ENCODE measurements at regions not wholly inside any gene's neighbourhood (a gene's known extent, or its start where the extent isn't known, plus 50 kb on each side); places are given as distances from the start of the nearest gene placed in this dataset.
"Not testable (repeated sequence)": the region's sequence is repeated elsewhere in the genome, so short reads cannot be mapped to it uniquely, and the experiment has no call there.

DNA sequence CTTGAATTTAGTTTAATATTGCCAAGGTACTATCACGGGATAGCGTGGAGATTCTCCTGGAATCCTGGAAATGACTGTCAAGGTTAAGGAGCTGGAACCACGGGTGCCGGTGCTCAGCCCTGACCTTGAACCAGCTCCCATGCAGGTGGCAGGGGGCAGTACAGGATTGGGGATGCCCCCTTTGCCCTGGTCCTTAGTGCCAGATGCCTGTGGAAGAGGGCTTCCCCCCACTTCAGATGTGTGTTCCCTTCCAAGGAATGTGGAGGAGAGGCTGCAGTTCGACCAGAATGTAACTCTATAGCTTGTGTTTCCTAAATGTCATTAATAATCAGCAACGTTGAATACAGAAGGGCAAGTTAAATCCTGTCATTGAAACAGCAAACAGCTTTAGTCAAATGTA, 258.9 kb downstream of the VRK1 start:
- H3K9me3 Mint-ChIP-seq: no peaks in the 10 kb centered on the region
- peaks cover 3% of the 10 kb centered on the region for H3K36me3 Mint-ChIP-seq (ENCODE audit: insufficient read depth)
- no peak overlapping the region for H3K27ac Mint-ChIP-seq
- DNase-seq (no peak), ATAC-seq (replicated peaks) (no peak)
- peaks cover 11 to 14% of the 10 kb centered on the region in 2 donors for H3K27me3 Mint-ChIP-seq
- no peaks in the 10 kb centered on the region for H3K4me1 Mint-ChIP-seq (ENCODE audit: low read depth in 2 of 2)
- H3K4me3 Mint-ChIP-seq: no peak overlapping the region

DNA sequence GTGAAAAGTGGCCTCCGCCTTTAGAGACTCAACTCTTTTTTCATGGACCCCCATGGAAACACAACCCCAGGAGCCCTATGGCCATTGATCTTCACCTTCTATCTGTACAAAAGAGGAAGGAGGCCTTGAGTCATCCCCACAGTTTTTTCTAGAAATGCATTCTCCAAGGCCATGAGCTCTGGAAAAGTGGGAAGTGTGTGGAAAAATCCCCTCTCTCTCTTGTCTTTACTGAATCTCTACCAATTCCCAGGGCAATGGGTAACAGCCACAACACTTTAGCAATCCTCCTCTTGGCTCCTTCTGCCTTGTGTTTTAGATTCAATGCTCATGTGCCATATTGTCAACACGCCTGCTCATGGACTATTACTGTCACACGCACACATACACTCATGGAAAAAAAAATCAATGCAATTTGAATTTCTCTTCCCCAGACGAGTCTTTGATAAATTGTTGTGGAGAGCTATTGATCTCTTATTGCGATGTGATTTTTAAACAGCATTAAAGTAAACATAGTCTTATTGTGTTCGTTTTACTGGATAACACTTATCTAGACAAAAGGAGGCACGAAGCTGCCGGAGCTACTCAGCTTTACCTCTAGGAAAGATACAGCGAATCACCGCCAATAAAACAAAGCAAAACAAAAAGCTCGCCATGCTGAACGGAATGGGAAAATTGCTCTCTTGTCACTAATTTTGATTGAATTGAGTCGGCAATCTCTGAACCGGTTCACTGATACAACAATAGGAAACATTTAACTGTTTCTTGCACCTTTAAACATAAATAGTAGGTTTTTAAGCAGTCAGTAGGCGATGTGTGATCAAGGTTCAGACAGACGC, 260.3 kb downstream of the VRK1 start:
- H3K27me3 Mint-ChIP-seq: peaks cover 14 to 19% of the 10 kb centered on the region in 2 donors
- ATAC-seq (replicated peaks) (no peak), DNase-seq (no peak)
- no peak overlapping the region for H3K4me3 Mint-ChIP-seq
- no peaks in the 10 kb centered on the region for H3K4me1 Mint-ChIP-seq (ENCODE audit: low read depth in 2 of 2)
- H3K36me3 Mint-ChIP-seq (ENCODE audit: insufficient read depth): peaks cover 3% of the 10 kb centered on the region
- H3K9me3 Mint-ChIP-seq: no peaks in the 10 kb centered on the region
- no peak overlapping the region for H3K27ac Mint-ChIP-seq

DNA sequence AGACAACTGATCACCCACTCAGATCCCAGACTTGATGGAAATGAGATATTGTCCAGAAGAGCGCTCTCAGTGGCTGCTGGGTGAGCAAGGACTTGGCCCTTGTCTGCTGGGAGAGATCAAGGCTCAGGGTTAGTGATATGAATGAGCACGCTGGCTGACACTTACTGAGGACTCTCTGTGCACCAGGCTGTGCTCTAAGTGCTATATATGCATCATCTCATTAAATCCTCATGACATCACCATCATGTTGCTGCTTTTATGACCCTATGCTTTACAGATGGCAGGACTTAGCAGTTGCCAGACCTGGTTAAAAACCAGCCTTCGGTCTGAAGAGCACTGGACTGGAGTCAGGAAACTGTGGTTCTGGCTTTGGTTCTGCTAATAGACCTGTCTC, 260.9 kb downstream of the VRK1 start:
- Mint-ChIP-seq H3K4me1 (ENCODE audit: low read depth in 2 of 2) (no peaks in the 10 kb centered on the region), H3K27ac (no peak overlapping the region), H3K27me3 (peaks cover 14 to 19% of the 10 kb centered on the region in 2 donors), H3K9me3 (no peaks in the 10 kb centered on the region), H3K4me3 (no peak overlapping the region), H3K36me3 (ENCODE audit: insufficient read depth) (peaks cover 3% of the 10 kb centered on the region)
- ATAC-seq (replicated peaks) (no peak), DNase-seq (no peak)

DNA sequence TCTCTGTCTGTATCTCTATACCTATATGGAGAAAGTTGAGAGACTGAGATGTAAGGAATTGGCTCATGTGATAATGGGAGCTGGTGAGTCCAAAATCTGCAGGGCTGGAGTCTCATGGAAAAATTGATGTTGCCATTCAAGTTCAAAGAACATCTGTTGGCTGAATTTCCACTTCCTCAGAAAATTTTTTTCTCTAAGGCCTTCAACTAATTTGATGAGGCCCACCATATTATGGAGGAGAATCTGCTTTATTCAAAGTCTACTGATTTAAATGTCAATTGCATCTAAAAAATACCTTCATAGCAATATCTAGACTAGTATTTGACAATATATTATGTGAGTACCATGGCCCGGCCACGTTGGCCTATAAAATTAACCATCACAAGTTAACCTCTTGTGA, 261.4 kb downstream of the VRK1 start:
- Mint-ChIP-seq H3K27ac (no peak overlapping the region), H3K4me3 (no peak overlapping the region), H3K27me3 (peaks cover 14 to 19% of the 10 kb centered on the region in 2 donors), H3K9me3 (no peaks in the 10 kb centered on the region), H3K4me1 (ENCODE audit: low read depth in 2 of 2) (no peaks in the 10 kb centered on the region), H3K36me3 (ENCODE audit: insufficient read depth) (peaks cover 3% of the 10 kb centered on the region)
- ATAC-seq (replicated peaks) (no peak), DNase-seq (no peak)

DNA sequence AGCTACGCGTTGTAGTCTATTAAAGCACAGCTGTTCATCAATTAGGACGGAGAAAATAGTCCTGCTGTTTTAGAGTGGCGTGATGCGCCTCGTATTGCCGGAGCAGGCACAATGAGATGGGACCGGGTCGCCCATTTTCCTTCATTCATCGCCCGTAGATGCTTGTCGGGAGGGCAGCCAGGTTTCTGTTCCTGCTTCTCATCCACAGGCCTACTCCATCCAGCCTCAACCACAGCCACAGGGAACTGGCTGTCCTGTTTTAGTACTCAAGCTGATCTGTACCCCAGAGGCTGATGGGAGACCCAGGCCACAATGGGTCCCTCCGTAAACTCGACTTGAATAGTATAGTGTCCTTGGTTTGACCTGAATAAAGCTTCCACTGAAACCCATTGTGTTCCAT, 264.0 kb downstream of the VRK1 start:
- no peak for ATAC-seq (replicated peaks)
- Mint-ChIP-seq H3K4me1 (ENCODE audit: low read depth in 2 of 2) (no peaks in the 10 kb centered on the region), H3K4me3 (no peak overlapping the region), H3K36me3 (ENCODE audit: insufficient read depth) (no peaks in the 10 kb centered on the region), H3K27ac (no peak overlapping the region), H3K9me3 (no peaks in the 10 kb centered on the region), H3K27me3 (peaks cover 34 to 42% of the 10 kb centered on the region in 2 donors)
- DNase-seq: no peak

GRCh38 chr14:97061714-97062113, 264.5 kb downstream of the VRK1 start:
- no peaks in the 10 kb centered on the region for H3K36me3 Mint-ChIP-seq (ENCODE audit: insufficient read depth)

GRCh38 chr14:97065305-97066067, 268.3 kb downstream of the VRK1 start:
- no peaks in the 10 kb centered on the region for H3K9me3 Mint-ChIP-seq
- DNase-seq: no peak
- peaks cover 32 to 45% of the 10 kb centered on the region in 2 donors for H3K27me3 Mint-ChIP-seq
- no peak for ATAC-seq (replicated peaks)
- H3K4me1 Mint-ChIP-seq (ENCODE audit: low read depth in 2 of 2): no peaks in the 10 kb centered on the region
- H3K36me3 Mint-ChIP-seq (ENCODE audit: insufficient read depth): no peaks in the 10 kb centered on the region
- H3K4me3 Mint-ChIP-seq: no peak overlapping the region
- H3K27ac Mint-ChIP-seq: peak overlapping the region in 1 of 2 donors; percentile 59

More at GRCh38 chr14:97061714-97062113, 264.5 kb downstream of the VRK1 start:
- no peak overlapping the region for H3K27ac Mint-ChIP-seq
- H3K4me1 Mint-ChIP-seq (ENCODE audit: low read depth in 2 of 2): no peaks in the 10 kb centered on the region
- DNase-seq: no peak
- no peaks in the 10 kb centered on the region for H3K9me3 Mint-ChIP-seq
- H3K27me3 Mint-ChIP-seq: peaks cover 39 to 47% of the 10 kb centered on the region in 2 donors
- no peak overlapping the region for H3K4me3 Mint-ChIP-seq
- no peak for ATAC-seq (replicated peaks)

- Mint-ChIP-seq H3K4me1 (ENCODE audit: low read depth in 2 of 2) (no peaks in the 10 kb centered on the region), H3K27me3 (peaks cover 32 to 44% of the 10 kb centered on the region in 2 donors), H3K4me3 (no peak overlapping the region), H3K36me3 (ENCODE audit: insufficient read depth) (no peaks in the 10 kb centered on the region), H3K27ac (peak overlapping the region in 1 of 2 donors; percentile 59), H3K9me3 (no peaks in the 10 kb centered on the region)
- ATAC-seq (replicated peaks) (no peak), DNase-seq (no peak)
Observed at GRCh38 chr14:97066068-97066899, 269.1 kb downstream of the VRK1 start.

GRCh38 chr14:97068293-97068692, 271.1 kb downstream of the VRK1 start:
- not testable (repeated sequence) for H3K4me3 Mint-ChIP-seq; H3K9me3 Mint-ChIP-seq; ATAC-seq (replicated peaks); H3K4me1 Mint-ChIP-seq (ENCODE audit: low read depth in 2 of 2); H3K27ac Mint-ChIP-seq; H3K36me3 Mint-ChIP-seq (ENCODE audit: insufficient read depth); DNase-seq
- peaks cover 32 to 37% of the 10 kb centered on the region in 2 donors for H3K27me3 Mint-ChIP-seq

- DNase-seq (no peak), ATAC-seq (replicated peaks) (no peak)
- Mint-ChIP-seq H3K36me3 (ENCODE audit: insufficient read depth) (no peaks in the 10 kb centered on the region), H3K27me3 (peaks cover 21 to 23% of the 10 kb centered on the region in 2 donors), H3K9me3 (no peaks in the 10 kb centered on the region), H3K27ac (no peak overlapping the region), H3K4me3 (no peak overlapping the region), H3K4me1 (ENCODE audit: low read depth in 2 of 2) (peaks cover 0 to 1% of the 10 kb centered on the region in 2 donors)
Observed at GRCh38 chr14:97070259-97070658, 273.1 kb downstream of the VRK1 start.

DNA sequence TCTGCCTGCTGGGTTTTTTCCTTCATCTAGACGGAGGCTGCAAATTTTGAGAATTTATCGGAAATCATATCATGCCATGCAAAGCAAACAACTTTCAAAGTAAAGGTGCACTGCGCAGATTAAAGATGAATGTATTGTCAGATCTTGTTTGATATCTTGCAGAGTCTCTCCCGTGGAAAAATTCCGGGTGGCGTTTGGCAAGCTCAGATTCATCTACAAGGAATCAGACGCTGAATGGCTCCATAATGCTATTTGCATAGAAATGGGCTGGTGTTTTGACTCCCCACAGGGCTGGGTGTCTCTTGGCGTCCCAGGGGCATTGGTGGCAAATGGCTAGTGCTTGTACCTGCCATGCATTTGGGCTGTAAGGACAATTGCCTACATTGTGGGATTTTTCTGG, 274.0 kb downstream of the VRK1 start:
- Mint-ChIP-seq H3K4me1 (ENCODE audit: low read depth in 2 of 2) (peaks cover 0 to 3% of the 10 kb centered on the region in 2 donors), H3K27me3 (peaks cover 13 to 15% of the 10 kb centered on the region in 2 donors), H3K9me3 (no peaks in the 10 kb centered on the region), H3K27ac (no peak overlapping the region), H3K4me3 (no peak overlapping the region), H3K36me3 (ENCODE audit: insufficient read depth) (no peaks in the 10 kb centered on the region)
- no peak for ATAC-seq (replicated peaks)
- no peak for DNase-seq

- Mint-ChIP-seq H3K9me3 (no peaks in the 10 kb centered on the region), H3K27ac (no peak overlapping the region), H3K36me3 (ENCODE audit: insufficient read depth) (no peaks in the 10 kb centered on the region), H3K4me3 (no peak overlapping the region), H3K27me3 (peaks cover 0 to 22% of the 10 kb centered on the region in 2 donors), H3K4me1 (ENCODE audit: low read depth in 2 of 2) (peaks cover 11 to 22% of the 10 kb centered on the region in 2 donors)
- no peak for DNase-seq
- ATAC-seq (replicated peaks): no peak
Observed at GRCh38 chr14:97073622-97074021, 276.4 kb downstream of the VRK1 start.

GRCh38 chr14:97074456-97074855, 277.3 kb downstream of the VRK1 start:
- H3K36me3 Mint-ChIP-seq (ENCODE audit: insufficient read depth): no peaks in the 10 kb centered on the region
- no peak overlapping the region for H3K4me3 Mint-ChIP-seq
- no peaks in the 10 kb centered on the region for H3K9me3 Mint-ChIP-seq
- H3K27me3 Mint-ChIP-seq: peaks cover 0 to 28% of the 10 kb centered on the region in 2 donors
- H3K4me1 Mint-ChIP-seq (ENCODE audit: low read depth in 2 of 2): peaks cover 11 to 26% of the 10 kb centered on the region in 2 donors
- no peak for DNase-seq
- ATAC-seq (replicated peaks): no peak
- H3K27ac Mint-ChIP-seq: no peak overlapping the region
